Fibroblast of villous mesenchyme (primary cell): ENCODE measurements at regions not wholly inside any gene's neighbourhood (a gene's known extent, or its start where the extent isn't known, plus 50 kb on each side); places are given as distances from the start of the nearest gene placed in this dataset.

Experiments used
- DNase-seq: peaks from one replicate; pipeline ENCODE4 v3.0.0-alpha.2; 2010; ENCODE audit warnings: low read depth
- H3K4me3 ChIP-seq: 2 replicates; pipeline ENCODE4 v1.5.1; 2011; ENCODE audit warnings: low read depth, mild to moderate bottlenecking, low read length
- TF ChIP-seq, protein P1 (sequence below): IDR thresholded peaks from 2 replicates; pipeline ENCODE4 v1.5.1; 2012; ENCODE audit warnings: low read depth, mild to moderate bottlenecking, low read length; ENCODE audit not compliant: insufficient read depth

DNA sequence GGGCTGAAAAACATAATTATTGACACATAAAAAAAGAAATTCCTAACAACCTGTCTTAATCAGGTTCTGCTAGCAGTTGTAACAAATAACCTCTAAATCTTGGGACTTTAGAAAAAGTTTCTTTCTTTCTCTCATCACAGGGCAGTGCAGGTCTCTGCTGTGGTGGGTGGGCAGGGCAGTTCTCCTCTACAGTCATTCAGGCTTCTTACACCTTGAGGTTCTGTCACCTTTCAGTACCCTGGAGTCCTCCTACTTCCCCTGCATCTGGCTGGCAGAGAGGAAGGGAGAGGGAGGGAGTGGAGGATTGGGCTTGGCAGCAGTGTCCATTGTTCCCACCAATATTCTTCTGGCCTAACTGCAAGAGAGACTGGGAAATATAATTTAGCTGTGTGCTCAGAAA lies 112.2 kb upstream of the ANKRD55 start:
- no peak overlapping the region for H3K4me3 ChIP-seq
- TF ChIP-seq, protein P1, sequence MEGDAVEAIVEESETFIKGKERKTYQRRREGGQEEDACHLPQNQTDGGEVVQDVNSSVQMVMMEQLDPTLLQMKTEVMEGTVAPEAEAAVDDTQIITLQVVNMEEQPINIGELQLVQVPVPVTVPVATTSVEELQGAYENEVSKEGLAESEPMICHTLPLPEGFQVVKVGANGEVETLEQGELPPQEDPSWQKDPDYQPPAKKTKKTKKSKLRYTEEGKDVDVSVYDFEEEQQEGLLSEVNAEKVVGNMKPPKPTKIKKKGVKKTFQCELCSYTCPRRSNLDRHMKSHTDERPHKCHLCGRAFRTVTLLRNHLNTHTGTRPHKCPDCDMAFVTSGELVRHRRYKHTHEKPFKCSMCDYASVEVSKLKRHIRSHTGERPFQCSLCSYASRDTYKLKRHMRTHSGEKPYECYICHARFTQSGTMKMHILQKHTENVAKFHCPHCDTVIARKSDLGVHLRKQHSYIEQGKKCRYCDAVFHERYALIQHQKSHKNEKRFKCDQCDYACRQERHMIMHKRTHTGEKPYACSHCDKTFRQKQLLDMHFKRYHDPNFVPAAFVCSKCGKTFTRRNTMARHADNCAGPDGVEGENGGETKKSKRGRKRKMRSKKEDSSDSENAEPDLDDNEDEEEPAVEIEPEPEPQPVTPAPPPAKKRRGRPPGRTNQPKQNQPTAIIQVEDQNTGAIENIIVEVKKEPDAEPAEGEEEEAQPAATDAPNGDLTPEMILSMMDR, result no peak
- DNase-seq, result no peak

DNA sequence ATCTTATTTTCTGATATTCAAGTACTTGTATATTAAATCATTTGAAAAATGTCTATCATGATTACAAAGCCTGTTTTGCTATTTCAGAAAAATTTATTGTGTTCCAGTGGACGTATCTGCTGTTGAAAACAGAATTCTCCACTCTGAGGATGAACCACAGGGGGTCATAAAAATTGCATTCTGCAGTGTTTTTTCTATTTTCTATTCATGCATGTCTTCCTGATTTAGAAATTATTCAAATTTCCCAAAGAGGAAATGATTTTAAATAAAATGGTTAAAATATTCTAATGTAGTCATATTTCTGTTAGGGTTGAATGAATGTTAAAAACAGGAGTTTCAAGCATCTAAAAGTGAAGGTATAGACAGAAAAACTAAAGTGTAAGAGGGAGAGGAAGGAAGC lies 111.5 kb upstream of the ANKRD55 start:
- TF ChIP-seq, protein P1, result no peak
- no peak overlapping the region for H3K4me3 ChIP-seq
- DNase-seq, result no peak

DNA sequence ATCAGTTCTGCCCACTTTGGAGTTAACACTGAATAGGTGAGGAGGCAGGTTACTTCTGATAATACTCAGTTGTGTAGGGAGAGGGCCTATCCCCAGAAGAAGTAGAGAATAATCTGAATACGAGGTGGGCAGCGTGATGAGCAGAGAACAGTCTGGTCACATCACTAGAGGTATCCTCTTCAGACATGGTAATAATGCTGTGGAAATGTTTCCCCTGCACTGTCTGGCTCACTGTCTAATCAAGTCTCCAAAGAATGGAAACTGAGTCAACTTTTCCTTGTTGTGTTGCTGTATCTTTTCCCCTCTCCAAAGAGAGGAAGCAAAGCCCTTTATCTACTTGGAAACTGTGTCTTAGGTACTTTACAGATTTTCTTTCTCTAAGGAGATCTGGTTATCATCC lies 110.9 kb upstream of the ANKRD55 start:
- TF ChIP-seq, protein P1, result no peak
- no peak for DNase-seq

DNA sequence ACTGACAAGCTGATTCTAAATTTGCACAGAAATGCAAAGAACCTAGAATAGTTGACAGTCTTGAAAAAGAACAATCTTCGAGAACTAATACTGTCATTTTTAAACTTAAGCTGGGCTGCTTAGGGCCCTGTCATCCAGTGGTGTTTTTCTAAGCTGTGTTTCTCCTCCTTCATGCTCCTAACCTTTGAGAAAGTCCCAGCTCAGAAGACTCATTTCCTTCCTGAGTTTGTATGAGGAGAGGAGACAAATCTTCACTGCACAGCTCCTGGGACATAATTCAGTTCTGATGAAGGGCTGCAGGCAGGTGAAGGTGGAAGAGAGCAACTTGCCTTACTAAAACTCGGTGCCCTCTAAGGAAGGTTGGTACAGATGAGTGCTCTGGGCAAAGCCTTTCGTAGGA lies 109.5 kb upstream of the ANKRD55 start:
- no peak overlapping the region for H3K4me3 ChIP-seq
- no peak for DNase-seq
- TF ChIP-seq, protein P1, result no peak

More for the DNA sequence above, 110.9 kb upstream of the ANKRD55 start:
- H3K4me3 ChIP-seq, result no peak overlapping the region

DNA sequence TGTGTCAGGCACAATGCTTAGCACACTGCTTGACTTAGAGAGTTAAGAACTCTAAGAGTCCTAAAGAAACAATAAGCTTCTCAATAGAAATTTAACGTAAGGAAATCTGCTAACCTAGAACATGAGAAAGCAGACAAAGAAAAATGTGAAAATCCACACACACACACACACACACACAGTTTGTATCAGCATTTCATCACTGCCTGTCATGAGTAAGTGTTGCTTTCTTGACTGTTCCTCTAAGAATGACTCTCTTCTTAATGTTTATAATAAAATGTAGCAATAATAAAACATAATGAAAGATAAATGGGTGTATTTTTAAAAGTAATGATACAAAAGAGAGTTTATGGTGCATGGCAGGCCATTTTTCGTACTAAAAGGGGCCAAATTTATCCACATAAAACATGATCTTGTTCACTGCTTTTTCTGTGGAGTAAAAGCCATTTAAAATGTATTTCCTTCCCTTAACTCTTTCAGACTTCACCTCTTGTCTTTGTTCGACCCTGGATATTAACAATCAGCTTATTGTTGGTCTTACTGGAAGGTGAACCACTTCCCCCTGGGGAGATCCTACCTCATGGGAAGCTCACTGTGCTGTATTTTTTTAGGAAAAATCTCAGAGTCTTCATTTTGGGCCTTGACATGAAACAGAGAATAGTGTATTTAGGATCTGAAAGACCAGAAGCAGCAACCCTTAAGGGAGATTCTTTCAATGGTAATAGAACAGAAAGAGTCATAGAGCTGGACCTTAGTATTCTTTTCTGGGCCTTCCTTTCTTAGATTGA lies 107.3 kb upstream of the ANKRD55 start:
- TF ChIP-seq, protein P1, result no peak
- DNase-seq, result peak; percentile 39
- no peak overlapping the region for H3K4me3 ChIP-seq

DNA sequence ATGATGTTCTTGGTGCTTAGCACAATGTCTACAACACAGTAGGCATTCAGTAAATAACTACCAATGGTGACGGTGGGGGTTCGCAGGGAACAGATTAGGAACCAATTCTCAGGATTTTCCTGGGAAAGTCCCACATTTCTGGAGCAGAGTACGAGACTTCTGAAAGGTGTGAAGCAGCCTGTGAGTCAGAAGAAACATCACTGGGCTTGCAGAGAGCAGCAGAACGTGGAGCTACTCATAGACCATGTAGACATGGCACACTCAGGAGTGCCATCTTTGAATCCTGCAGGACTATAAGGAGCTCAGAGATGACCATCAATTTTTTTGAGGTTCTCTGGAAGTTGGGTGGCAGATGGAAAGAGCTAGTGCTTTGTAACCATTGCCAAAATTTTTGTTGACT lies 106.6 kb upstream of the ANKRD55 start:
- TF ChIP-seq, protein P1, result no peak
- H3K4me3 ChIP-seq, result no peak overlapping the region
- no peak for DNase-seq

DNA sequence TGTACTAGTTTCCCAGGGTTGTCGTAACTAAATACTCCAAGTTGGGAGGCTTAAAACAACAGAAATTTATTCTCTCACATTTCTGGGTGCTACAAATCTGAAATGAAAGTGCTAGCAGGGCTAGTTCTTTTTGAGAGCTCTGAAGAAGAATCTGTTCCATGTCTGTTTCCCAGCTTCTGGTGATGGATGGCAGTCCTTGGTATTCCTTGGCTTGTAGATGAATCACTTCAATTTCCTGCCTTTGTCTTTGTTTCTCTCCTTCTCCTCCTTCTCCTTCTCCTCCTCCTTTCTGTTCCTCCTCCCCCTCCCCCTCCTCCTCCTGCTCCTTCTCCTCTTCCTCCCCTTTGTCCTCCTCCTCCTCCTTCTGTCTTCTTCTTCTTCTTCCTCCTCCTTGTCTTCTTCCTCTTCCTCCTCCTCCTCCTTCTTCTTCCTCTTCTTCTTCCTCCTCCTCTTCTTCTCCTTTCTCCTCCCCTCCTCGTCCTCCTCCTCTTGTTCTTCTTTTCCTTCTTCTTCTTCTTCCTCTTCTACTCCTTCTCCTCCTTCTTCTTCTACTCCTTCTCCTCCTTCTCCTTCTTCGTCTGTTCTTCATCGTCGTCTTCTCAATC lies 104.7 kb upstream of the ANKRD55 start:
- TF ChIP-seq, protein P1, result no peak
- DNase-seq, result no peak

More for the DNA sequence above, 104.7 kb upstream of the ANKRD55 start:
- no peak overlapping the region for H3K4me3 ChIP-seq
